GM23248 (cell line): ENCODE measurements at regions not wholly inside any gene's neighbourhood (a gene's known extent, or its start where the extent isn't known, plus 50 kb on each side); places are given as distances from the start of the nearest gene placed in this dataset.

Experiments
- EZH2 ChIP-seq: fragments of 200-600 bp; sonication (generic); IDR thresholded peaks from 2 replicates; pipeline ENCODE4 v1.6.1; 2018; ENCODE audit warnings: antibody characterized with exemption, mild to moderate bottlenecking; ENCODE audit not compliant: insufficient read depth, poor library complexity, severe bottlenecking
- EZH2phosphoT487 ChIP-seq: fragments of 200-600 bp; sonication (generic); IDR thresholded peaks from 2 replicates; pipeline ENCODE4 v1.6.1; 2018; ENCODE audit warnings: antibody characterized with exemption, moderate library complexity, mild to moderate bottlenecking, low read depth; ENCODE audit not compliant: insufficient read depth

GRCh38 chr5:29069104-29069402 is 2030.7 kb upstream of the CDH9 start:
- TF ChIP-seq EZH2 (no peak), EZH2phosphoT487 (no peak)
